SK-N-SH (cell line): ENCODE measurements at regions not wholly inside any gene's neighbourhood (a gene's known extent, or its start where the extent isn't known, plus 50 kb on each side); places are given as distances from the start of the nearest gene placed in this dataset.

ENCODE experiments used
- CTCF ChIP-seq: fragments of 200-600 bp; sonication (generic); IDR thresholded peaks from 2 replicates; pipeline ENCODE4 v1.6.1; 2017; ENCODE audit warnings: antibody characterized with exemption, mild to moderate bottlenecking, moderate library complexity
- FOSL2 ChIP-seq: IDR thresholded peaks from 2 replicates; pipeline ENCODE4 v1.4.0; 2012; ENCODE audit warnings: low read depth, mild to moderate bottlenecking, moderate library complexity, borderline replicate concordance
- POLR2AphosphoS5 ChIP-seq: IDR thresholded peaks from 2 replicates; pipeline ENCODE4 v1.6.1; 2012; ENCODE audit warnings: low read depth, low read length
- RAD21 ChIP-seq: IDR thresholded peaks from 2 replicates; pipeline ENCODE4 v1.6.1; 2012; ENCODE audit warnings: mild to moderate bottlenecking, low read length
- RCOR1 ChIP-seq: fragments of 150-350 bp; IDR thresholded peaks from 2 replicates; pipeline ENCODE4 v1.6.1; 2017; ENCODE audit warnings: antibody characterized with exemption, low read length
- RXRA ChIP-seq: IDR thresholded peaks from 2 replicates; pipeline ENCODE4 v1.4.0; 2012; ENCODE audit warnings: low read depth, mild to moderate bottlenecking, borderline replicate concordance
- USF1 ChIP-seq: IDR thresholded peaks from 2 replicates; pipeline ENCODE4 v1.4.0; 2012; ENCODE audit warnings: low read depth, borderline replicate concordance

GRCh38 chr18:56109757-56110156, 521.8 kb upstream of the TCF4 start:
- no peak for TF ChIP-seq CTCF
- no peak for TF ChIP-seq FOSL2
- TF ChIP-seq USF1, result no peak
- TF ChIP-seq RCOR1, result no peak
- no peak for TF ChIP-seq RXRA
- TF ChIP-seq POLR2AphosphoS5, result no peak
- no peak for TF ChIP-seq RAD21
